ENCODE measurements at regions not wholly inside any gene's neighbourhood (a gene's known extent, or its start where the extent isn't known, plus 50 kb on each side); places are given as distances from the start of the nearest gene placed in this dataset.

DNA sequence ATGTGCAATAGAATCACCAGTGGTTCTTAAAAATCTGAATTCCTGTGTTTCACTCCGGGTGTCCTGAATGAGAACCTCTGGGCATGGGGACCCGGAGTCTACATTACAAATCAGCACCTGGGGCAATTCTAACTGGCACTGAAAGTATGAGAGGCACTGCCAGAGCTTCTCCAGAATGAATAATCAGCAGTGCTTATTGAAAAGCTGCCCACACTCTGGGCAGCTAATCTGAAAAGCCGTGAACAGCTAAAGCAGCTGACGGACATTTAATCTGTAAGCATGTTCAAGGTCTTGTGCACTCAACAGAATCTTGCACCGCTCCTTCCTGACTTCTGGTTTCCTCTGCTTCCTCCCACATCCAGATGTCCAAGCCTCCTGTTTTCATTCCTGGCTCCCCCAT lies 113.3 kb upstream of the KIF5B start:
- H3K9me3 ChIP-seq (replicated peaks; ENCODE audit: low read length): no peaks in the 10 kb centered on the region

GRCh38 chr10:32167450-32167849 lies 111.2 kb upstream of the KIF5B start:
- no peak overlapping the region for H3K9ac ChIP-seq (ENCODE audit: low read depth, low read length)
- peaks cover 3% of the 10 kb centered on the region for H3K27me3 ChIP-seq (ENCODE audit: control insufficient read depth, insufficient read depth, low read length)
- no peaks in the 10 kb centered on the region for H3K36me3 ChIP-seq (ENCODE audit: insufficient read depth, low read length)
- no peak overlapping the region for H3K4me3 ChIP-seq (ENCODE audit: low read length)
- peaks cover 8% of the 10 kb centered on the region for H3K4me1 ChIP-seq (ENCODE audit: control insufficient read depth, insufficient read depth, low read length)
- H3K9me3 ChIP-seq (replicated peaks; ENCODE audit: low read length): no peaks in the 10 kb centered on the region
- no peak overlapping the region for H3K4me2 ChIP-seq (ENCODE audit: low read length)

More for the DNA sequence above, 113.3 kb upstream of the KIF5B start:
- Histone ChIP-seq H3K4me2 (ENCODE audit: low read length) (no peak overlapping the region), H3K4me3 (ENCODE audit: low read length) (no peak overlapping the region), H3K4me1 (ENCODE audit: control insufficient read depth, insufficient read depth, low read length) (no peaks in the 10 kb centered on the region), H3K27me3 (ENCODE audit: control insufficient read depth, insufficient read depth, low read length) (peaks cover 3% of the 10 kb centered on the region), H3K36me3 (ENCODE audit: insufficient read depth, low read length) (no peaks in the 10 kb centered on the region), H3K9ac (ENCODE audit: low read depth, low read length) (no peak overlapping the region)

- Histone ChIP-seq H3K27me3 (ENCODE audit: control insufficient read depth, insufficient read depth, low read length) (peaks cover 3% of the 10 kb centered on the region), H3K9ac (ENCODE audit: low read depth, low read length) (no peak overlapping the region), H3K4me3 (ENCODE audit: low read length) (no peak overlapping the region), H3K4me1 (ENCODE audit: control insufficient read depth, insufficient read depth, low read length) (peaks cover 8% of the 10 kb centered on the region), H3K9me3 (replicated peaks; ENCODE audit: low read length) (no peaks in the 10 kb centered on the region), H3K4me2 (ENCODE audit: low read length) (no peak overlapping the region), H3K36me3 (ENCODE audit: insufficient read depth, low read length) (no peaks in the 10 kb centered on the region)
Measured at GRCh38 chr10:32166365-32166764, 110.1 kb upstream of the KIF5B start.

GRCh38 chr10:32163762-32164148 lies 107.5 kb upstream of the KIF5B start:
- Histone ChIP-seq H3K27me3 (ENCODE audit: control insufficient read depth, insufficient read depth, low read length) (no peaks in the 10 kb centered on the region), H3K9me3 (replicated peaks; ENCODE audit: low read length) (no peaks in the 10 kb centered on the region), H3K36me3 (ENCODE audit: insufficient read depth, low read length) (no peaks in the 10 kb centered on the region), H3K9ac (ENCODE audit: low read depth, low read length) (no peak overlapping the region), H3K4me2 (ENCODE audit: low read length) (no peak overlapping the region), H3K4me3 (ENCODE audit: low read length) (no peak overlapping the region), H3K4me1 (ENCODE audit: control insufficient read depth, insufficient read depth, low read length) (peaks cover 8% of the 10 kb centered on the region)

- Histone ChIP-seq H3K27me3 (ENCODE audit: control insufficient read depth, insufficient read depth, low read length) (no peaks in the 10 kb centered on the region), H3K4me1 (ENCODE audit: control insufficient read depth, insufficient read depth, low read length) (peaks cover 8% of the 10 kb centered on the region), H3K9me3 (replicated peaks; ENCODE audit: low read length) (no peaks in the 10 kb centered on the region), H3K9ac (ENCODE audit: low read depth, low read length) (no peak overlapping the region), H3K4me2 (ENCODE audit: low read length) (peak overlapping the region; percentile 25), H3K36me3 (ENCODE audit: insufficient read depth, low read length) (no peaks in the 10 kb centered on the region), H3K4me3 (ENCODE audit: low read length) (no peak overlapping the region)
Measured at GRCh38 chr10:32163071-32163761, 107.0 kb upstream of the KIF5B start.

DNA sequence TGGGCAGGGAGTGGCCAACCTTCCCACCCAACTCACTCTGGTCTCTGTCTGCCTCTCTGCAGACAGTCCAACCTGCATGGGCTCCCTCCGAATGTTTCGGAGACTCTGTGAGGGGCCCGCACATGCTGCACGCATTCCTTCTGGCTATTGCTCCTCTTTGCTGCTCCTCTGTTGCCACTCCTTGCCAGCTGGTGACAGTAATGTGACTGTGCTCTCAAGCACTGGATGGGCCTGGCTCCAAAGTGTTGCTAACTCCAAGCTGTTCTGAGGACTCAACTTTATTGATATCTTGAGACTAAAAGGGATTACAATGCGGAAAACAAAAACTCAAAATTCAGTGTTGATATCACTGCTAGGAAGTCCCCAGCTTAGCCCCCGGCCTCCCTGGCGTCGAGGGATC lies 105.4 kb upstream of the KIF5B start:
- Histone ChIP-seq H3K4me3 (ENCODE audit: low read length) (no peak overlapping the region), H3K27me3 (ENCODE audit: control insufficient read depth, insufficient read depth, low read length) (no peaks in the 10 kb centered on the region), H3K4me2 (ENCODE audit: low read length) (no peak overlapping the region), H3K9me3 (replicated peaks; ENCODE audit: low read length) (no peaks in the 10 kb centered on the region), H3K4me1 (ENCODE audit: control insufficient read depth, insufficient read depth, low read length) (peaks cover 8% of the 10 kb centered on the region), H3K36me3 (ENCODE audit: insufficient read depth, low read length) (no peaks in the 10 kb centered on the region), H3K9ac (ENCODE audit: low read depth, low read length) (no peak overlapping the region)

- Histone ChIP-seq H3K4me3 (ENCODE audit: low read length) (no peak overlapping the region), H3K4me2 (ENCODE audit: low read length) (no peak overlapping the region), H3K9ac (ENCODE audit: low read depth, low read length) (no peak overlapping the region), H3K9me3 (replicated peaks; ENCODE audit: low read length) (no peaks in the 10 kb centered on the region), H3K36me3 (ENCODE audit: insufficient read depth, low read length) (no peaks in the 10 kb centered on the region), H3K4me1 (ENCODE audit: control insufficient read depth, insufficient read depth, low read length) (peaks cover 8% of the 10 kb centered on the region), H3K27me3 (ENCODE audit: control insufficient read depth, insufficient read depth, low read length) (no peaks in the 10 kb centered on the region)
Measured at GRCh38 chr10:32160864-32161263, 104.6 kb upstream of the KIF5B start.

- Histone ChIP-seq H3K27me3 (ENCODE audit: control insufficient read depth, insufficient read depth, low read length) (no peaks in the 10 kb centered on the region), H3K9ac (ENCODE audit: low read depth, low read length) (no peak overlapping the region), H3K4me1 (ENCODE audit: control insufficient read depth, insufficient read depth, low read length) (peaks cover 21% of the 10 kb centered on the region), H3K4me2 (ENCODE audit: low read length) (no peak overlapping the region), H3K4me3 (ENCODE audit: low read length) (no peak overlapping the region), H3K36me3 (ENCODE audit: insufficient read depth, low read length) (no peaks in the 10 kb centered on the region), H3K9me3 (replicated peaks; ENCODE audit: low read length) (no peaks in the 10 kb centered on the region)
Measured at GRCh38 chr10:32159264-32159663, 103.0 kb upstream of the KIF5B start.

- Histone ChIP-seq H3K4me2 (ENCODE audit: low read length) (no peak overlapping the region), H3K27me3 (ENCODE audit: control insufficient read depth, insufficient read depth, low read length) (no peaks in the 10 kb centered on the region), H3K9ac (ENCODE audit: low read depth, low read length) (no peak overlapping the region), H3K4me1 (ENCODE audit: control insufficient read depth, insufficient read depth, low read length) (peaks cover 12% of the 10 kb centered on the region), H3K9me3 (replicated peaks; ENCODE audit: low read length) (peaks cover 3% of the 10 kb centered on the region), H3K36me3 (ENCODE audit: insufficient read depth, low read length) (no peaks in the 10 kb centered on the region), H3K4me3 (ENCODE audit: low read length) (no peak overlapping the region)
Measured at GRCh38 chr10:32156031-32156495, 99.8 kb upstream of the KIF5B start.

GRCh38 chr10:32155075-32155516 lies 98.9 kb upstream of the KIF5B start:
- Histone ChIP-seq H3K9ac (ENCODE audit: low read depth, low read length) (peak overlapping the region; percentile 43), H3K4me3 (ENCODE audit: low read length) (peak overlapping the region; percentile 18), H3K36me3 (ENCODE audit: insufficient read depth, low read length) (no peaks in the 10 kb centered on the region), H3K4me2 (ENCODE audit: low read length) (peak overlapping the region; percentile 68), H3K4me1 (ENCODE audit: control insufficient read depth, insufficient read depth, low read length) (peaks cover 15% of the 10 kb centered on the region), H3K27me3 (ENCODE audit: control insufficient read depth, insufficient read depth, low read length) (no peaks in the 10 kb centered on the region), H3K9me3 (replicated peaks; ENCODE audit: low read length) (peaks cover 3% of the 10 kb centered on the region)

GRCh38 chr10:32153931-32154330 lies 97.7 kb upstream of the KIF5B start:
- Histone ChIP-seq H3K4me2 (ENCODE audit: low read length) (no peak overlapping the region), H3K27me3 (ENCODE audit: control insufficient read depth, insufficient read depth, low read length) (no peaks in the 10 kb centered on the region), H3K36me3 (ENCODE audit: insufficient read depth, low read length) (no peaks in the 10 kb centered on the region), H3K9ac (ENCODE audit: low read depth, low read length) (no peak overlapping the region), H3K9me3 (replicated peaks; ENCODE audit: low read length) (peaks cover 3% of the 10 kb centered on the region), H3K4me3 (ENCODE audit: low read length) (no peak overlapping the region), H3K4me1 (ENCODE audit: control insufficient read depth, insufficient read depth, low read length) (peaks cover 26% of the 10 kb centered on the region)

DNA sequence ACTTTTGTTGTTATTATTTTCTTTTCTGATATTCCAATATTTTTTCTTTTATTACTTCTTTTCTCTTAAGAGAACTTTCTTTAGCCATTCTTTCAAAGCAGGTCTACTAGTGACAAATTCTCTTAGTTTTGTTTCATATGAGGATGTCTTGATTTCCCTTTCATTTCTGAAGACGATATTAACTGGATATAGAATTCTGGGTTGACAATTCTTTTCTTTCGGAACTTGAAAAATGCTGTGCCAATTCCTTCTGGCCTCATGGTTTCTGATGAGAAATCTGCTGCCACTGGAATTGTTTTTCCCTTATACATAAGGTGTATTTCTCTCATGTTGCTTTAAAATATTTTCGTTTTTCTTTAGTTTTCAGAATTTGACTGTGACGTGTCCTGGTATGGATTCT lies 97.0 kb upstream of the KIF5B start:
- Histone ChIP-seq H3K36me3 (ENCODE audit: insufficient read depth, low read length) (no peaks in the 10 kb centered on the region), H3K9me3 (replicated peaks; ENCODE audit: low read length) (peaks cover 3% of the 10 kb centered on the region), H3K9ac (ENCODE audit: low read depth, low read length) (no peak overlapping the region), H3K4me3 (ENCODE audit: low read length) (no peak overlapping the region), H3K4me1 (ENCODE audit: control insufficient read depth, insufficient read depth, low read length) (peaks cover 29% of the 10 kb centered on the region), H3K4me2 (ENCODE audit: low read length) (no peak overlapping the region), H3K27me3 (ENCODE audit: control insufficient read depth, insufficient read depth, low read length) (no peaks in the 10 kb centered on the region)

All from skeletal muscle satellite cell (primary cell).